RWPE2 (cell line): ENCODE measurements at regions not wholly inside any gene's neighbourhood (a gene's known extent, or its start where the extent isn't known, plus 50 kb on each side); places are given as distances from the start of the nearest gene placed in this dataset.

ENCODE experiments used
- ATAC-seq: fragments of 200-7000 bp; cut with Tn5 transposase; 3 replicates; pipeline ENCODE4 v1.9.1; 2021; ENCODE audit warnings: low read depth
- DNase-seq: peaks from one replicate; pipeline ENCODE4 v3.0.0-alpha.2; 2020; ENCODE audit warnings: low spot score
- H3K27ac ChIP-seq: fragments of 450-650 bp; 2 replicates; pipeline ENCODE4 v1.5.1; 2017; ENCODE audit warnings: mild to moderate bottlenecking; ENCODE audit not compliant: poor library complexity, severe bottlenecking
- H3K27me3 ChIP-seq: fragments of 250-450 bp; sonication (Bioruptor Pico); 2 replicates; pipeline ENCODE4 v1.5.1; 2021; ENCODE audit warnings: mild to moderate bottlenecking, moderate library complexity; ENCODE audit not compliant: insufficient read depth, poor library complexity, severe bottlenecking
- H3K36me3 ChIP-seq: fragments of 250-450 bp; sonication (Bioruptor Pico); 2 replicates; pipeline ENCODE4 v1.5.1; 2020; ENCODE audit warnings: low read depth, mild to moderate bottlenecking, moderate library complexity
- H3K4me1 ChIP-seq: fragments of 250-450 bp; sonication (Bioruptor Pico); 2 replicates; pipeline ENCODE4 v1.5.1; 2021; ENCODE audit warnings: mild to moderate bottlenecking, moderate library complexity; ENCODE audit not compliant: insufficient read depth, poor library complexity, severe bottlenecking
- H3K4me3 ChIP-seq: fragments of 250-450 bp; sonication (Bioruptor Pico); 2 replicates; pipeline ENCODE4 v1.5.1; 2021; ENCODE audit warnings: mild to moderate bottlenecking, moderate library complexity; ENCODE audit not compliant: severe bottlenecking
- H3K9me3 ChIP-seq: fragments of 250-450 bp; sonication (Bioruptor Pico); 2 replicates; pipeline ENCODE4 v1.5.1; 2021; ENCODE audit warnings: mild to moderate bottlenecking, moderate library complexity; ENCODE audit not compliant: severe bottlenecking
- CTCF ChIP-seq: fragments of 450-650 bp; IDR thresholded peaks from one replicate; pipeline ENCODE4 v1.5.1; 2017; ENCODE audit warnings: mild to moderate bottlenecking, moderate library complexity; ENCODE audit not compliant: poor library complexity, severe bottlenecking

DNA sequence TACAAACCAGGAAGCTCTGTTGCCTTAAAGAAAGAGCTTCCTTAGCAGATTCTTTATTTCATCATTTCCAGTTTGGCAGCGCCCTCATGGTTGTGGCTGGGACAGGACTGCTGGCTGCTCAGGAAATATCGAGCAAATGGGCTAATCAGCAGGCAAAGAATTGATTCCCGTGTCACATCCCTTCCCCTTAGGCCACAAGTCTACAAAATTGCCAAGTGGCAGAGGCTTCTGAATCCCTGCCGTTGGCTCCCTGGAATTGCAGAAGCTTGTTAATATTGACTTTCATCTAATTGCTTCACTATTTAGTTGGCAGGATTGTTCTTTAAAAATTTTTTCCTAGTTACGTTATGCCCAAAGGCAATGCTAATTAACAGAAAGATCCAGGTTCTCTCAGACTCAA, 456.3 kb upstream of the ERCC4 start:
- TF ChIP-seq CTCF: no peak
- Histone ChIP-seq H3K4me1 (no peaks in the 10 kb centered on the region), H3K27me3 (no peaks in the 10 kb centered on the region), H3K4me3 (no peak overlapping the region), H3K36me3 (no peaks in the 10 kb centered on the region), H3K9me3 (no peaks in the 10 kb centered on the region), H3K27ac (no peak overlapping the region)
- no peak for DNase-seq
- ATAC-seq: no peak

GRCh38 chr16:13471036-13471435, 448.9 kb upstream of the ERCC4 start:
- no peaks in the 10 kb centered on the region for H3K4me1 ChIP-seq
- no peak for DNase-seq
- H3K4me3 ChIP-seq: no peak overlapping the region
- H3K27ac ChIP-seq: no peak overlapping the region
- no peaks in the 10 kb centered on the region for H3K9me3 ChIP-seq
- no peaks in the 10 kb centered on the region for H3K36me3 ChIP-seq
- no peak for ATAC-seq
- no peaks in the 10 kb centered on the region for H3K27me3 ChIP-seq
- TF ChIP-seq CTCF: no peak

DNA sequence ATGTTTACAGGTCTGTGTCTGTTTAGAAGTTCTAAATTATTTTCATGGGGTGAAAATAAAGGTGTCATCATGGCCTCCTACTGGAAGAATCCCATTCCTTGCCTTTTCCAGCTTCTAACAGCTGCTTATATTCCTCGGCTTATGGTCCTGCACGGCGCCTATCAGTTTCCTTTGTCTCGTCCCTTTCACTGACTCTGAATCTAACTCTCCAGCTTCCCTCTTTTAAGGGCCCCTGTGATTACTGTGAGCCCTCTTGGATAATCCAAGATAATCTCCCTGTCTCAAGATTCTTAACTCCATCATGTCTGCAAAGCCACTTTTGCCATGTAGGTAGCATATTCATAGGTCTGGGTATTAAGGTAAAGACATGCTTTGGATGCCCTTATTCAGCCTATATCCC, 441.0 kb upstream of the ERCC4 start:
- no peak for ATAC-seq
- DNase-seq: no peak
- no peaks in the 10 kb centered on the region for H3K36me3 ChIP-seq
- H3K4me3 ChIP-seq: no peak overlapping the region
- H3K27ac ChIP-seq: no peak overlapping the region
- H3K9me3 ChIP-seq: no peaks in the 10 kb centered on the region
- no peaks in the 10 kb centered on the region for H3K4me1 ChIP-seq
- H3K27me3 ChIP-seq: no peaks in the 10 kb centered on the region
- no peak for TF ChIP-seq CTCF

DNA sequence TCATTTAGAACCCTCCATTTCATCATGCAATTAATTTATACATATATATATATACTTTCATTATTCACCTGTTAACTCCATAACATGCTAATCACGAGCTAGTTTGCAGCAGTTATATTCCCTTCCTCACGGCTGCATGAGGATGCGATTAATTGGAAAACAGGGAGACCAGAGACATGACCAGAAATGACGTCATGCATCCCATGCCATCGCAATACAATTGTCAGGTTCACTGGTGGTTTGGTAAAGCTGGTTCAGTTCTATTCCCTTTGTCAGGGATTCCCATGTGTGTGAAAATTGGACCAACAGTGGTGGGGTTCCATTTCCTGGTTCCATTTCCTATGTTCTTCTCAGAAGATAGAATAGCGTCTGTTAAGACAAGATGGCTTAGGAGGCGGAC, 440.4 kb upstream of the ERCC4 start:
- Histone ChIP-seq H3K9me3 (no peaks in the 10 kb centered on the region), H3K27me3 (no peaks in the 10 kb centered on the region), H3K36me3 (no peaks in the 10 kb centered on the region), H3K4me3 (no peak overlapping the region), H3K4me1 (no peaks in the 10 kb centered on the region), H3K27ac (no peak overlapping the region)
- no peak for TF ChIP-seq CTCF
- DNase-seq: no peak
- no peak for ATAC-seq

DNA sequence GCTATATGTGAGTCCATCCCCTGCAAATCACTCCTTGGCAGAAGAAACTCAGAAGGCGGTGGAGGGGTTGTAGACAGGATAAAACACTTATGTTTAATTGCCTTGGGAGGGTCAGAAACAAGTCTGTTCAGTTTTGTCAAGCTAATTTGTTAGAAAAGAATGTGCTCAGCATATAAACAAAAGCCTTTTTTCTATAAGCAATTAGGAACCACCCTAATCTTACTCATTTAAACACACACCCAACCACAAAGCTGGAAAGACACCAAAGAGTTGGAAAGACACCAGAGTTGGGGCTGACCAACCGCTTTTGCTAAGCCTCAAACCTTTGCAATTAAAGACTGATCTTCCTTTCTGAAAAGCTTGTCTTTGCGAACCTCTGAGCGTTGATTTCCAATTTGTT, 439.2 kb upstream of the ERCC4 start:
- TF ChIP-seq CTCF: no peak
- H3K4me3 ChIP-seq: no peak overlapping the region
- no peaks in the 10 kb centered on the region for H3K9me3 ChIP-seq
- no peaks in the 10 kb centered on the region for H3K4me1 ChIP-seq
- H3K36me3 ChIP-seq: no peaks in the 10 kb centered on the region
- ATAC-seq (peak; percentile 31; the same call in 1 of the 3 replicates), DNase-seq (no peak)
- no peak overlapping the region for H3K27ac ChIP-seq
- no peaks in the 10 kb centered on the region for H3K27me3 ChIP-seq
